ENCODE measurements at regions not wholly inside any gene's neighbourhood (a gene's known extent, or its start where the extent isn't known, plus 50 kb on each side); places are given as distances from the start of the nearest gene placed in this dataset.

DNA sequence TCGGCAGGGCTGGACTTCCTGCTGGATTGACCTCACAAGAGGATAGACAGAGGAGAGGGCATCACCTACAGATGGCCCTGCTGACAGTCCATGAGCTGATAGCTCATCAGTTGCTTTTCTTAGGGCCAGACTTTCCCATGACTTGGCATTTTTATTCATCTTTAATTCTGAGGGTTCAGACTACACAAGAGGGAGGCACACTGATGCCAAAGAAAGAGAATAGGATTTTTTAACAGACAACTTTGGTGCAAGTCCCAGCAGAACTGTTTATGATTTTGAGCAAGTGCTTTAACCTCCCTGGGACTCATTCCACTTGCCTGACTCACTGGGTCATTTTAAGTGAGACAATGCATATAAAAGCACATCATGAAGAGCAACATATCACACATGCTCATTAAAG is 299.2 kb downstream of the INSIG2 start (continued):
- TF ChIP-seq, protein P1, sequence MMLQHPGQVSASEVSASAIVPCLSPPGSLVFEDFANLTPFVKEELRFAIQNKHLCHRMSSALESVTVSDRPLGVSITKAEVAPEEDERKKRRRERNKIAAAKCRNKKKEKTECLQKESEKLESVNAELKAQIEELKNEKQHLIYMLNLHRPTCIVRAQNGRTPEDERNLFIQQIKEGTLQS (IDR thresholded peaks at IDR 0.05) = no peak
- TF ChIP-seq, protein P1 (CRISPR knock-in tag; conservative IDR thresholded peaks at IDR 0.05) = no peak

GRCh38 chr2:118386641-118387302 is 298.5 kb downstream of the INSIG2 start:
- Histone ChIP-seq H3K4me3 (no peak overlapping the region), H3K27ac (ENCODE audit: extremely low read depth, low read depth, low read length) (no peak overlapping the region), H3K9me1 (ENCODE audit: control insufficient read depth, insufficient read depth, low read length) (no peaks in the 10 kb centered on the region), H2AFZ (ENCODE audit: low read depth, low read length) (no peak overlapping the region), H3K79me2 (ENCODE audit: control insufficient read depth, insufficient read depth, low read length) (no peaks in the 10 kb centered on the region), H3K9ac (ENCODE audit: insufficient read depth in 1 of 2, low read depth in 2 of 2, low read length in 2 of 2) (no peak overlapping the region), H3K36me3 (ENCODE audit: control insufficient read depth, insufficient read depth, low read length) (no peaks in the 10 kb centered on the region), H3K27me3 (ENCODE audit: control insufficient read depth in 2 of 2, insufficient read depth in 2 of 2, low read length in 2 of 2) (no peaks in the 10 kb centered on the region), H3K4me1 (replicated peaks in 1 of 2; ENCODE audit: control insufficient read depth in 2 of 2, insufficient read depth in 2 of 2, low read length in 2 of 2) (no peaks in the 10 kb centered on the region), H3K9me3 (replicated peaks; ENCODE audit: control insufficient read depth, insufficient read depth, low read depth, low read length) (no peaks in the 10 kb centered on the region), H4K20me1 (replicated peaks; ENCODE audit: control insufficient read depth, insufficient read depth, low read length) (no peaks in the 10 kb centered on the region), H3K4me2 (ENCODE audit: insufficient read depth, low read length) (no peak overlapping the region)
- in situ Hi-C loops (cut with MboI) (no loop called here), intact Hi-C loops (cut with micrococcal nuclease) (no loop called here)
- ChIA-PET CTCF (ENCODE audit: low intra/inter-chr PET ratio) (no interaction called here), POLR2A (no interaction called here)
- under 1% methylated on average over 9 of the region's 9 CpGs for WGBS (ENCODE audit: insufficient coverage, low coverage, missing lambda C conversion rate)
- FAIRE-seq (no peak), DNase-seq (ENCODE audit: extremely low read depth in 1 of 4, low spot score in 3 of 4) (no peak), ATAC-seq (no peak)
- no peak for TF ChIP-seq ELF2 (CRISPR knock-in tag; IDR thresholded peaks at IDR 0.05)
- no peak for TF ChIP-seq DEAF1 (CRISPR knock-in tag; IDR thresholded peaks at IDR 0.05)
- no peak for TF ChIP-seq CCNT2 (IDR thresholded peaks at IDR 0.05; ENCODE audit: borderline replicate concordance, extremely low read depth, insufficient read length, low read depth, low read length)
- TF ChIP-seq CREB1 (IDR thresholded peaks at IDR 0.05) = no peak
- TF ChIP-seq CREB1 (CRISPR knock-in tag; IDR thresholded peaks at IDR 0.05) = no peak
- TF ChIP-seq ZNF445 (CRISPR knock-in tag; IDR thresholded peaks at IDR 0.05; ENCODE audit: low read depth) = no peak
- TF ChIP-seq ZNF668 (CRISPR knock-in tag; IDR thresholded peaks at IDR 0.05) = no peak
- TF ChIP-seq MIER1 (IDR thresholded peaks at IDR 0.05; ENCODE audit: low read depth) = no peak
- TF ChIP-seq E4F1 (CRISPR knock-in tag; IDR thresholded peaks at IDR 0.05; ENCODE audit: borderline replicate concordance) = no peak
- no peak for TF ChIP-seq EP300 (IDR thresholded peaks at IDR 0.05; ENCODE audit: low read length)
- BruUV-seq (replicated peaks) = no TSS peak

Data from K562 (cell line).